ENCODE measurements at regions not wholly inside any gene's neighbourhood (a gene's known extent, or its start where the extent isn't known, plus 50 kb on each side); places are given as distances from the start of the nearest gene placed in this dataset.
A peak's percentile ranks its signal among the peaks of the same experiment; 100 is the strongest.

GRCh38 chr13:40438022-40438680, 228.3 kb downstream of the FOXO1 start:
- Histone ChIP-seq H3K9me3 (ENCODE audit: severe bottlenecking) (no peaks in the 10 kb centered on the region), H3K4me1 (ENCODE audit: insufficient read depth, poor library complexity, severe bottlenecking) (peaks cover 21% of the 10 kb centered on the region), H3K27me3 (ENCODE audit: insufficient read depth, poor library complexity, severe bottlenecking) (no peaks in the 10 kb centered on the region), H3K27ac (ENCODE audit: poor library complexity, severe bottlenecking) (no peak overlapping the region), H3K36me3 (ENCODE audit: low read depth) (no peaks in the 10 kb centered on the region), H3K4me3 (ENCODE audit: severe bottlenecking) (no peak overlapping the region)
- ATAC-seq (ENCODE audit: low read depth) (no peak), DNase-seq (ENCODE audit: low spot score) (no peak)
- TF ChIP-seq CTCF (IDR thresholded peaks at IDR 0.05; ENCODE audit: poor library complexity, severe bottlenecking), result no peak

DNA sequence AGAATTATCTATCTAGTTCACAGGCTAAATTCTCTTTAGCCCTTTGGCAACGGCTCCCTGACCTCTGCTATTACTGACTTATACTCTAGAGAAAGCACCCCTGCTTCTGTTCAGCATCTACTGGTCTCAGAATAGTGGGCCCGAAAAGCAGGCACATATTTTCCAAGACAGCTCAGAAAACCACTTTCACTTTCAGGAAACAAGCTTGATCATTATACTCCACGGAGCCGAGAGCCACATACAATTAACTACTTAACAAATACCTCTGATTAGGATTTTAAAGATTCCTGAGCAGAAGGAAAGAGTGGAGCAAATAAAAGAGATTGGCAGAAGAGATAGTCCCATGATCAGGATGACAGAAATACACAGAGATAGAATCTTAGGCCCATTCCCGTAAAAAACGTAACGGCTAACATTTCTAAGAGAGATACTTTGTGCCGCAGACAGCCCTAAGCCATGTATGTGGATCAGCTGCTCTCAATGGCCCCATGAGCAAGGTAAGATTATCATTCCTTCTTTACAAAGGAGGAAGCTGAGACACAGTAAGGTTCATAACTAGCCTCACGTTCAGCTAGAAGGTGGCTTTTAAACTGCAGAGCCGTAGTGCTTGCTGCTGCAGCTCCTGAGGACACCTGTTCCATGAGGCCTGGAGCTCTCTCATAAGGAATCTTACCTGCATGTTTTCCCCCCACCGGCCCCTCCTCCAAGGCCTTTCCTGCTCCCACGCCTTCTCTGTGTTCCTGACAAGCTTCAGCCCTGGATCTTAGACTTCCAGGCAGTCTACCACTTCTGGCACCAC, 227.2 kb downstream of the FOXO1 start:
- Histone ChIP-seq H3K27me3 (ENCODE audit: insufficient read depth, poor library complexity, severe bottlenecking) (no peaks in the 10 kb centered on the region), H3K9me3 (ENCODE audit: severe bottlenecking) (no peaks in the 10 kb centered on the region), H3K36me3 (ENCODE audit: low read depth) (no peaks in the 10 kb centered on the region), H3K27ac (ENCODE audit: poor library complexity, severe bottlenecking) (no peak overlapping the region), H3K4me3 (ENCODE audit: severe bottlenecking) (peak overlapping the region; percentile 6), H3K4me1 (ENCODE audit: insufficient read depth, poor library complexity, severe bottlenecking) (peaks cover 21% of the 10 kb centered on the region)
- ATAC-seq (ENCODE audit: low read depth), result peak; percentile 21; the same call in 1 of the 3 replicates
- TF ChIP-seq CTCF (IDR thresholded peaks at IDR 0.05; ENCODE audit: poor library complexity, severe bottlenecking), result no peak
- DNase-seq (ENCODE audit: low spot score), result no peak

GRCh38 chr13:40439928-40440327, 226.5 kb downstream of the FOXO1 start:
- Histone ChIP-seq H3K4me1 (ENCODE audit: insufficient read depth, poor library complexity, severe bottlenecking) (peaks cover 24% of the 10 kb centered on the region), H3K4me3 (ENCODE audit: severe bottlenecking) (no peak overlapping the region), H3K9me3 (ENCODE audit: severe bottlenecking) (no peaks in the 10 kb centered on the region), H3K27ac (ENCODE audit: poor library complexity, severe bottlenecking) (no peak overlapping the region), H3K36me3 (ENCODE audit: low read depth) (no peaks in the 10 kb centered on the region), H3K27me3 (ENCODE audit: insufficient read depth, poor library complexity, severe bottlenecking) (no peaks in the 10 kb centered on the region)
- TF ChIP-seq CTCF (IDR thresholded peaks at IDR 0.05; ENCODE audit: poor library complexity, severe bottlenecking), result no peak
- ATAC-seq (ENCODE audit: low read depth) (no peak), DNase-seq (ENCODE audit: low spot score) (no peak)

DNA sequence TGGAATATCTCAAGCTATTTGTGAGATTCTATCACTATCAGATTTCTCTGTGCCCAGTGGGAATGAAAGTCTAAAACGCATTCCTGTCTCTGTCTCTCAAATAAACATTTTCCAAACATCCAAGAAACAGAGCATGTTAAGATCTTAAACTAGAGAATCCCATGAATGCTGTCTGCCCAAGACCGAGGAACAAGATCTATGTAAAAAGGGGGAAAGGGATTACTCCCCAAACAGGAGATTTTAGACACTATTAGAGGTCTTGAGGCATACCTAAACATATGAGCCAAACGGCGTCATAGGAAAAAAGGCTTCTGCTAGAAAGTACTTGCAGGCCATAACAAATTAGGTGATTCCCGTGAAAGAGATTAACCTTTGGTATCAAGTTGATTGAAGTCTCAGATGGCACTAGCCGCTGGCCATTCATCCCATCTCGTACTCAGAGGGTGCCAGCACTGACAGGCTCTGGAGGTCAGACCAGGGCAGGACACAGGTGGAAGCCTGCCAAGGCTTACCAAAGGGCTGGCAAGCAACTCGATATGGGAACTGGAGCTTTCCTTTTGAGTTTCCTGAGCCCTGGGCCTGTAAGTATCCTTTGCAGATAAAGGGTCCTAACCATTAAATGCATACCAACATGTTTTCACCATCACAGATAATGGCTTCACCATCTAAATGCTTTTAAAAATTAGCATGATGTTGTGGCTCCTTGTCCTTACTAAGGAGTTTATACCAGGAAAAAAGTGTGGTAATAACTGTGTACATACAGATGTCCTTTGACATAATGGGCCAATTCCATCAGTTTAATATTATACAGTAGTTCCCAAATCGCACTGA, 225.2 kb downstream of the FOXO1 start:
- ATAC-seq (ENCODE audit: low read depth), result peak; percentile 42; the same call in 2 of the 3 replicates
- H3K27ac ChIP-seq (ENCODE audit: poor library complexity, severe bottlenecking), result no peak overlapping the region
- TF ChIP-seq CTCF (IDR thresholded peaks at IDR 0.05; ENCODE audit: poor library complexity, severe bottlenecking), result no peak

More for the DNA sequence above, 225.2 kb downstream of the FOXO1 start:
- DNase-seq (ENCODE audit: low spot score), result no peak
- Histone ChIP-seq H3K36me3 (ENCODE audit: low read depth) (no peaks in the 10 kb centered on the region), H3K4me1 (ENCODE audit: insufficient read depth, poor library complexity, severe bottlenecking) (peaks cover 34% of the 10 kb centered on the region), H3K9me3 (ENCODE audit: severe bottlenecking) (no peaks in the 10 kb centered on the region), H3K27me3 (ENCODE audit: insufficient read depth, poor library complexity, severe bottlenecking) (no peaks in the 10 kb centered on the region), H3K4me3 (ENCODE audit: severe bottlenecking) (no peak overlapping the region)

Data from RWPE2 (cell line).